ENCODE measurements at regions not wholly inside any gene's neighbourhood (a gene's known extent, or its start where the extent isn't known, plus 50 kb on each side); places are given as distances from the start of the nearest gene placed in this dataset.

GRCh38 chr15:29470311-29470710 lies 200.7 kb upstream of the NSMCE3 start:
- TF ChIP-seq CTCF (IDR thresholded peaks at IDR 0.05): no peak
- TF ChIP-seq POLR2AphosphoS5 (IDR thresholded peaks at IDR 0.05; ENCODE audit: insufficient read depth in 1 of 2, low read depth in 1 of 2): peak in 1 of 2 donors; percentile 19
- TF ChIP-seq POLR2A (IDR thresholded peaks at IDR 0.05): no peak

Data from vagina (tissue), 2 donors.